Cardiac muscle cell (in vitro differentiated cells and primary cell): ENCODE measurements at regions not wholly inside any gene's neighbourhood (a gene's known extent, or its start where the extent isn't known, plus 50 kb on each side); places are given as distances from the start of the nearest gene placed in this dataset.

ENCODE experiments used
- DNase-seq, 2 donors: peaks; one replicate each; pipeline versions ENCODE4 v3.0.0 to v3.0.0-alpha.2; 2010 to 2017; ENCODE audit warnings: low read depth in 1 of 2, low spot score in 1 of 2
- H3K27ac ChIP-seq: fragments of 200-600 bp; sonication (generic); 2 replicates; pipeline ENCODE4 v1.5.1; 2016
- H3K27me3 ChIP-seq: fragments of 200-600 bp; sonication (generic); 2 replicates; pipeline ENCODE4 v1.6.0; 2016; ENCODE audit warnings: control low read depth
- H3K36me3 ChIP-seq: fragments of 200-600 bp; sonication (generic); 2 replicates; pipeline ENCODE4 v1.5.1; 2016; ENCODE audit warnings: control low read depth
- H3K4me1 ChIP-seq: fragments of 200-600 bp; sonication (generic); 2 replicates; pipeline ENCODE4 v1.8.1; 2017; ENCODE audit warnings: low read depth, mild to moderate bottlenecking, mixed run types
- H3K4me3 ChIP-seq: fragments of 200-600 bp; sonication (generic); 2 replicates; pipeline ENCODE4 v1.5.1; 2016; ENCODE audit warnings: mild to moderate bottlenecking
- H3K9me3 ChIP-seq: fragments of 200-600 bp; sonication (generic); 2 replicates; pipeline ENCODE4 v1.5.1; 2017; ENCODE audit warnings: low read depth, mild to moderate bottlenecking, control low read depth
- CTCF ChIP-seq: IDR thresholded peaks from 2 replicates; pipeline ENCODE4 v1.5.1; 2012; ENCODE audit warnings: low read depth, mild to moderate bottlenecking, low read length

- no peaks in the 10 kb centered on the region for H3K4me1 ChIP-seq
- H3K36me3 ChIP-seq: no peaks in the 10 kb centered on the region
- no peaks in the 10 kb centered on the region for H3K9me3 ChIP-seq
- no peak for DNase-seq
- no peak overlapping the region for H3K27ac ChIP-seq
- H3K27me3 ChIP-seq: no peaks in the 10 kb centered on the region
- H3K4me3 ChIP-seq: no peak overlapping the region
- no peak for TF ChIP-seq CTCF
Measured at GRCh38 chr16:89041571-89042481, 51.8 kb upstream of the ACSF3 start.

- Histone ChIP-seq H3K27ac (no peak overlapping the region), H3K9me3 (no peaks in the 10 kb centered on the region), H3K4me3 (no peak overlapping the region), H3K4me1 (no peaks in the 10 kb centered on the region), H3K27me3 (no peaks in the 10 kb centered on the region), H3K36me3 (no peaks in the 10 kb centered on the region)
- DNase-seq: no peak
- no peak for TF ChIP-seq CTCF
Measured at GRCh38 chr16:89042711-89043551, 50.7 kb upstream of the ACSF3 start.

- no peaks in the 10 kb centered on the region for H3K36me3 ChIP-seq
- H3K27me3 ChIP-seq: no peaks in the 10 kb centered on the region
- no peak overlapping the region for H3K27ac ChIP-seq
- H3K4me1 ChIP-seq: no peaks in the 10 kb centered on the region
- no peak overlapping the region for H3K4me3 ChIP-seq
- no peaks in the 10 kb centered on the region for H3K9me3 ChIP-seq
- TF ChIP-seq CTCF: no peak
- DNase-seq: no peak
Measured at GRCh38 chr16:89043636-89044417, 49.8 kb upstream of the ACSF3 start.
